ENCODE measurements at regions not wholly inside any gene's neighbourhood (a gene's known extent, or its start where the extent isn't known, plus 50 kb on each side); places are given as distances from the start of the nearest gene placed in this dataset.

DNA sequence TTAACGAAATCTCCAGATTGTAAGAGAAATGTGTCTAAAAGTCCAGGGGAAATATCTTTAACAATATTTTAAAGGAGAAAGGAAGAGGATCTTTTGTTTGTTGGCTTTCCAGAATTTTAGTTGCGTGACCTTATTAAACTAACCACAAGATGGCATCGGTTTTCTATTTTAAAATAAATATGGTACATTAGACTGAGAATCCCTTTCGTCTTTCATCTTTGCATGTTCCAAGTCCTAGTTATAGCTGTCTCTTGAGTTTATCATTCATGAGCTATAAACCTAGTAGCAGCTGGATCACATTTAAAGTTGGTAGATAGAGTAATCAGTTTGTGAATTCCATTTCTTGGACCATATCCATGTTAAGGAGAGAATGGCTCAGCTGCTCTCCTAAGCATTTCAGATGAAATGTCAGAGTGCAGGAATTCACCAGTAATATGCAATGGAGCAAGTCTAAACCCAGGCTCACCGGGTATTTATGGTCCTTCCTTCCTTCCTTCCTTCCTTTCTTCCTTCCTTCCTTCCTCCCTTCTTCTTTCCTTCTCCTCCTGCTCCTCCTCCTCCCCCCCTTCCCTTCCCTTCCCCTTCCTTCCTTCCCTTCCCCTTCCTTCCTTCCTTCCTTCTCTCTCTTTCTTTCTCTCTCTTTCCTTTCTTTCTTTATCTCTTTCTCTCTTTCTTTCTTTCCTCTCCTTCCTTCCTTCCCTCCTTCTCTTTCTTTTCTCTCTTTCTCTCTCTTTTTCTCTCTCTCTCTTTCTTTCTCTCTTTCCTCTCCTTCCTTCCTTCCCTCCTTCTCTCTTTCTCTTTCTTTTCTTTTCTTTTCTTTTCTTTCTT is 57.8 kb upstream of the RAB18 start:
- WGBS, 2 donors = 1 to 6% methylated on average over 5 of the region's 5 CpGs
- H3K36me3 ChIP-seq = no peaks in the 10 kb centered on the region
- H3K9me3 ChIP-seq = no peaks in the 10 kb centered on the region
- intact Hi-C loops (cut with DNase I) = loop anchor here (10.0 kb wide), 1 partner anchor 208 kb away; no protein-coding TSS in a partner anchor
- no peak overlapping the region for H3K27ac ChIP-seq
- DNase-seq = no peak
- H3K4me1 ChIP-seq = peaks cover 0 to 5% (median 0%) of the 10 kb centered on the region in 3 donors
- H3K27me3 ChIP-seq = no peaks in the 10 kb centered on the region
- no peak overlapping the region for H3K4me3 ChIP-seq
- TF ChIP-seq POLR2A (IDR thresholded peaks at IDR 0.05) = no peak
- TF ChIP-seq, protein P1, sequence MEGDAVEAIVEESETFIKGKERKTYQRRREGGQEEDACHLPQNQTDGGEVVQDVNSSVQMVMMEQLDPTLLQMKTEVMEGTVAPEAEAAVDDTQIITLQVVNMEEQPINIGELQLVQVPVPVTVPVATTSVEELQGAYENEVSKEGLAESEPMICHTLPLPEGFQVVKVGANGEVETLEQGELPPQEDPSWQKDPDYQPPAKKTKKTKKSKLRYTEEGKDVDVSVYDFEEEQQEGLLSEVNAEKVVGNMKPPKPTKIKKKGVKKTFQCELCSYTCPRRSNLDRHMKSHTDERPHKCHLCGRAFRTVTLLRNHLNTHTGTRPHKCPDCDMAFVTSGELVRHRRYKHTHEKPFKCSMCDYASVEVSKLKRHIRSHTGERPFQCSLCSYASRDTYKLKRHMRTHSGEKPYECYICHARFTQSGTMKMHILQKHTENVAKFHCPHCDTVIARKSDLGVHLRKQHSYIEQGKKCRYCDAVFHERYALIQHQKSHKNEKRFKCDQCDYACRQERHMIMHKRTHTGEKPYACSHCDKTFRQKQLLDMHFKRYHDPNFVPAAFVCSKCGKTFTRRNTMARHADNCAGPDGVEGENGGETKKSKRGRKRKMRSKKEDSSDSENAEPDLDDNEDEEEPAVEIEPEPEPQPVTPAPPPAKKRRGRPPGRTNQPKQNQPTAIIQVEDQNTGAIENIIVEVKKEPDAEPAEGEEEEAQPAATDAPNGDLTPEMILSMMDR (IDR thresholded peaks at IDR 0.05) = peak in 5 of 6 experiments; percentile 16 to 67 (median 52)

DNA sequence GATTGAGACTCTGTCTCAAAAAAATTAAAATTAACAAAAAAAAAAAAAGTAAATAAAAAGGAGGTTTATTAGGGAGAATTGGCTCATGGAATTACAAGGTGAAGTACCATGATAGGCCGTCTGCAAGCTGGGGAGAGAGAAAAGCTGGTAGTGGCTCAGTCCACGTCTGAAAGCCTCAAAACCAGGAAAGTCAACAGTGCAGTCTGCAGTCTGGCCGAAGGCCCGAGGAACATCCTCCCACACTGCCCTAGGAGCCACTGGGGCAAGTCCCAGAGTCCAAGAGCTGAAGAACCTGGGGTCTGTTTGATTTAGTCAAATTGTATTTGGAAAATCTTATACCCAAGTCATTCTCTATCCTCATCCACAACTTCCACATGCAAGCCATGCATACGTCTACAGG is 59.0 kb upstream of the RAB18 start:
- H3K9me3 ChIP-seq = no peaks in the 10 kb centered on the region
- intact Hi-C loops (cut with DNase I) = loop anchor here (10.0 kb wide), 1 partner anchor 210 kb away; no protein-coding TSS in a partner anchor
- no peak overlapping the region for H3K27ac ChIP-seq
- peaks cover 0 to 5% (median 0%) of the 10 kb centered on the region in 3 donors for H3K4me1 ChIP-seq
- H3K27me3 ChIP-seq = no peaks in the 10 kb centered on the region
- H3K4me3 ChIP-seq = no peak overlapping the region
- TF ChIP-seq, protein P1 (IDR thresholded peaks at IDR 0.05) = no peak
- no peak for TF ChIP-seq POLR2A (IDR thresholded peaks at IDR 0.05)
- 65 to 70% methylated on average over 5 of the region's 5 CpGs for WGBS, 2 donors
- no peak for DNase-seq
- H3K36me3 ChIP-seq = no peaks in the 10 kb centered on the region

DNA sequence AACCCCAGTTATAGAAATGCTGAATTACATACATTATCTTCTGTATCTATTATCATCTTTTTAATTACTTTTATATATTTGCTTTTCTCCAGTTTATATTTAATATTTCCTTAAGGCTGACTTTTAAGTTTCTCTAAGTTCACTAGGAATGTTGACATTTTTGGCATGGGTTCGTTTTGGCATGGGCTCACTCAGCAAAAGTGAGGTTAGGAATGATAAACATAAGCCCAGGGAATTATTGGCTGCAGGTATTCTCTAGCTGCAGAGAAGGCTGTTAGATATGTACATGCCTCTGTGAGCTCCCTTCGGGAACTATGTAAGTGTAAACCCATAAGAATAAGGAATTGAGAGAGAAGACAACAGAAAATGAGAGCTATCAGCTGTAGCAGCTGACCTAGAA is 63.6 kb upstream of the RAB18 start:
- no peaks in the 10 kb centered on the region for H3K9me3 ChIP-seq
- peaks cover 0 to 4% (median 0%) of the 10 kb centered on the region in 4 donors for H3K27me3 ChIP-seq
- no peak overlapping the region for H3K4me3 ChIP-seq
- TF ChIP-seq, protein P1 (IDR thresholded peaks at IDR 0.05) = no peak
- no peak for TF ChIP-seq POLR2A (IDR thresholded peaks at IDR 0.05)
- intact Hi-C loops (cut with DNase I) = loop anchor here (10.0 kb wide), 1 partner anchor 214 kb away; no protein-coding TSS in a partner anchor
- H3K4me1 ChIP-seq = no peaks in the 10 kb centered on the region
- H3K36me3 ChIP-seq = no peaks in the 10 kb centered on the region
- 17 to 21% methylated on average over 2 of the region's 2 CpGs for WGBS, 2 donors
- DNase-seq = no peak
- H3K27ac ChIP-seq = no peak overlapping the region

DNA sequence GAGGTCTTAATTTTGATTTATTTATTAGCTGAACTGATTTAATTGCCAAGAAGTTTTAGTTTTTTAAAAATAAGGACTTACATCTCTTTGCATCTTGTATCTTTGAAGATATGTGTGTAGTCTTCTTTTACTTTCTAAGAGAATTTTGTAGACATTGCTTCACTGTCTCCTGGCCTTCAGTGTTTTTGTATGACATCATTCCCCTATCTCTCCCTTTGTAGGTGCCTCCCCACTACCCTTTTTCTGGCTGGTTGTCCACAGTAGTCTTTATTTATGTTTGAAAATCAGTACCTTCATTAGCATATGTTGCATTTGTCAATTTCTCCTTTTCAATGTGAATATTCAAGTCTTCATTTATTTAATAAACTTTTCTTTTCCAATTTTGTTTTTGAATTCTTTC is 64.1 kb upstream of the RAB18 start:
- intact Hi-C loops (cut with DNase I) = loop anchor here (10.0 kb wide), 1 partner anchor 215 kb away; no protein-coding TSS in a partner anchor
- Histone ChIP-seq H3K4me1 (no peaks in the 10 kb centered on the region), H3K36me3 (no peaks in the 10 kb centered on the region), H3K4me3 (no peak overlapping the region), H3K9me3 (no peaks in the 10 kb centered on the region), H3K27ac (no peak overlapping the region), H3K27me3 (peaks cover 0 to 4% (median 0%) of the 10 kb centered on the region in 4 donors)
- no peak for DNase-seq
- TF ChIP-seq, protein P1 (IDR thresholded peaks at IDR 0.05) = no peak
- TF ChIP-seq POLR2A (IDR thresholded peaks at IDR 0.05) = no peak

DNA sequence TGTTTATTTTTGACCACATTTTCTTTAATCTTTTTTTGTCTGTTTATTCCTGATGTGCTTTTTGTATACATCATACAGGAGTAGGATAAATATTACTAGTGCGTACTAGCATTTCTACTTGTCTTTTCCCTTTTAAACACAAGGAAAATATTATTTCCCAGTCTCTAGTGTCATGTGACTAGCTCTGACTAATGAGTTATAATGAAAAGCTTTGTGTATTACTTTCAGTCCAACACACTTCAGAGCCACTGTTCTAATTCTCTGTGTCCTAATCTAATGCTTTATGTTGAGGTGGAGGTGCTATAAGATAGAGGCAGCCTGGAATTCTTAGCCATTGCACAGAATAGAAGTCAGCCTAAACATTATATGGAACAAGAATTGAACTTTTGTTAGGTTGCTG is 65.0 kb upstream of the RAB18 start:
- WGBS, 2 donors = 67 to 78% methylated on average over 1 of the region's 1 CpG
- Histone ChIP-seq H3K4me3 (no peak overlapping the region), H3K27ac (no peak overlapping the region), H3K36me3 (no peaks in the 10 kb centered on the region), H3K4me1 (no peaks in the 10 kb centered on the region), H3K27me3 (peaks cover 0 to 4% (median 0%) of the 10 kb centered on the region in 4 donors), H3K9me3 (no peaks in the 10 kb centered on the region)
- no peak for DNase-seq
- intact Hi-C loops (cut with DNase I) = no loop called here
- no peak for TF ChIP-seq POLR2A (IDR thresholded peaks at IDR 0.05)
- TF ChIP-seq, protein P1 (IDR thresholded peaks at IDR 0.05) = no peak

All from esophagus squamous epithelium (tissue), 5 donors.